GM12892 (cell line): ENCODE measurements at regions not wholly inside any gene's neighbourhood (a gene's known extent, or its start where the extent isn't known, plus 50 kb on each side); places are given as distances from the start of the nearest gene placed in this dataset.

ENCODE experiments used
- POLR2A ChIP-seq: IDR thresholded peaks from 2 replicates; pipeline ENCODE4 v1.6.1; 2011; ENCODE audit warnings: low read depth, low read length, control low read depth
- POLR2AphosphoS5 ChIP-seq: IDR thresholded peaks from 2 replicates; pipeline ENCODE4 v1.6.1; 2011; ENCODE audit warnings: low read depth, low read length, control low read depth
- TAF1 ChIP-seq: IDR thresholded peaks from 2 replicates; pipeline ENCODE4 v1.6.1; 2011; ENCODE audit warnings: low read depth, mild to moderate bottlenecking, control low read depth, low read length, borderline replicate concordance

- TF ChIP-seq TAF1 (no peak), POLR2A (no peak), POLR2AphosphoS5 (no peak)
Measured at GRCh38 chr17:79243996-79244395, 169.4 kb downstream of the ENGASE start.
